Astrocyte of the hippocampus (primary cell): ENCODE measurements at regions not wholly inside any gene's neighbourhood (a gene's known extent, or its start where the extent isn't known, plus 50 kb on each side); places are given as distances from the start of the nearest gene placed in this dataset.
A peak's percentile ranks its signal among the peaks of the same experiment; 100 is the strongest.
"Not testable (repeated sequence)": the region's sequence is repeated elsewhere in the genome, so short reads cannot be mapped to it uniquely, and the experiment has no call there.

Experiments used
- DNase-seq: peaks from one replicate; pipeline ENCODE4 v3.0.0; 2011; ENCODE audit warnings: low read depth, low spot score

DNA sequence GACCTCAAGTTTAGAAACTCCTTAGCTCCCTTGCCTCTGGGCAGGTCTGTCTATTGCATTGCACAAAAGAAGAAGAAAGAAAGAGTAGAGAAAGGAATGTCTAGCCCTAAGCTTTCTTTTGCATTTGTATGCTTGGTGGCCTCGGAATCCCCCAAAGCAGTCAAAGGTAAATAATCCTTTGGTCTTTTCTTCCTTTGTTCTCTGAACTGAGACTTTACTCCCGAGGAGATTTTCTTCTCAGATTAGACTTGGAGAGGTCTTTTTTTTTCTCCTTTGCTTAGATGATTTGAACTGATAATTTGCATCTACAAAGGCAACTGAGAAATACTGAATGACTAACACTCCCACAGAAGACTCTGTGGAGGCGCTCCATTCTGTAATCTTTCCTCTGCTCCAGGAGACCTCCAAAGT is 93.2 kb downstream of the AKR1D1 start:
- DNase-seq: peak; percentile 57

DNA sequence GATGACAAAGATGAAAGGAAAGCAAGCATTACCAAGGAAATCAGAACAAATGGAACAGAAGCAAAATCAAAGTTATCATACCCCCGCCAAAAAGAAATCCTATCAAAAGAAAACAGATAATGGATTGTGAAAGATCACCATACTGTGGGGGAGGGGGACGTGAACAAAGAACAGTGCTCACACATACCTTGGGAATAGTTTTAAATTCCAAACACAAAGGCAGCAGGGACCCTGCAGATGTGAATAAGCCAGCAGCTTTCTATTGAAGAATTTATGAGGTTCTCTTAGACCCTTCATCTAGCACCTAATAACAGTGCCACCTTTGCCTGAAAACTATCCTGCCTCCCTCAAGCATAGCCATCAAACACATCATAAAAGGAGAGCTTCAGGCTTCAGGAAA is 94.0 kb downstream of the AKR1D1 start:
- DNase-seq: no peak

DNA sequence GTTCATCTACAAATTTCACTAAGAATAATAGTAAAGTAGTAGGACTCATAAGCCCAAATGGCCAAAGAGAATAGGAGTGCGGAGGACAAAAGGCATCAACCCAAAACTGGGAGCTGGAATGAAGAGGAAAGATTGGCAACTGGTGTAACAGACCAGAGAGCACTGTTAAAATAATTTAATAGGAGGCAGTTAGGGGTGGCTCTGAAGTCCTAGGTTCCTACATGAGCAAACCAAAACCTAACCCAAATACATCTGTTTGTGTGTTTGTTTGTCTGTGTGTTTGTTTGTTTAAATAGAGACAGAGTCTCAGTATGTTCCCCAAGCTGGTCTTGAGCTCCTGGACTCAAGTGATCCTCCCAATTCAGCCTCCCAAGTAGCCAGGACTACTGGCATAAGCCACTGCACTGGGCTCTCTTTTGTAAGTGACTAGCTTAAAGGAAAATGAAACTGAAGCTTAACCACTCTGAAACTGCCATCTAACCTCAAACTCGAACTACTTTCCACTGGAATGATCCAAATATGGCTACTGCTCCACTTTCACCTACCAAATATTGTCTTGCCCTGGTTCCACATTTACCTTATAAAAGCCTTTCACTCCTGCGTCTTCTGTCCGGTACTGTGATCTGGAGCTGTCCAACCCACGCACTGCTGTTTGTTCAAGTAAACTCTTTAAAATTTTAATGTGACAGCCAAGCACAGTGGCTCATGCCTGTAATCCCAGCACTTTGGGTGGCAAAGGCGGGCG is 94.9 kb downstream of the AKR1D1 start:
- DNase-seq: no peak

DNA sequence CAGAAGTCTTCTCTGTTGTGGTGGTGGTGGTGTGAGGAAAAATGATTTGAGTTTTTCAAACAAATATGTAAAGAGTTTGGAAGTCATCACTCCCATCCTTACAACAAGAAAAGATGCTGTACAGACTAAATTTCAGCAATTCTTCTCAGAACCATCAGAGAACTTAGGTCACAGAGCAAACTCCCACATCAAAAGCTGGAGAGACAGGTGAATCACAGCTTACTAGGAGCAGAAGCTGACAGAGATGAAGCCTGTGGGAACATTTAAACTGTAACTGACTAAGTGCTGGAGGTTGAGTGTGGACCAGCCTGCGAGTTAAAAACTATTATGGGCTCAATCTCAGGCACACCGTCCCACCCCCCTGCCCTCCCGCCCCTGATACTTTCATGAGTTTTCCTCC is 97.3 kb downstream of the AKR1D1 start:
- no peak for DNase-seq

DNA sequence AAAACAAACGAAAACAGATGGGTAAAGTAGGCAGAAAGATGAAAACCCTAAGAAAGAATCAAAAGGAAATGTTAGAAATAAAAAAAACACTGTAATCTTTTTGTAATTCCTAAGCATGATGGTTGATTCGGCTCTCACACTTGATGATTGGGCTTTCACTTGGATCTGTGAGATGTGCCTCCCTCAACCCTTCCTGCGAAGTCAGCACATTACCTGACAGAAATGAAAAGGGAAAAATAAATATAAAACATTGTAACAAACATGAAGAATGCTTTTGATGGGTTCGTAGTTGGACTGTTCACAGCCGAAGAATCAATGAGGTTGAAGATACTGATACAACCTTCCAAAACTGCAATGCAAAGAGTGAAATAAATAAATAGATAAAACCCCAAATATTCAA is 99.8 kb downstream of the AKR1D1 start:
- DNase-seq: no peak

DNA sequence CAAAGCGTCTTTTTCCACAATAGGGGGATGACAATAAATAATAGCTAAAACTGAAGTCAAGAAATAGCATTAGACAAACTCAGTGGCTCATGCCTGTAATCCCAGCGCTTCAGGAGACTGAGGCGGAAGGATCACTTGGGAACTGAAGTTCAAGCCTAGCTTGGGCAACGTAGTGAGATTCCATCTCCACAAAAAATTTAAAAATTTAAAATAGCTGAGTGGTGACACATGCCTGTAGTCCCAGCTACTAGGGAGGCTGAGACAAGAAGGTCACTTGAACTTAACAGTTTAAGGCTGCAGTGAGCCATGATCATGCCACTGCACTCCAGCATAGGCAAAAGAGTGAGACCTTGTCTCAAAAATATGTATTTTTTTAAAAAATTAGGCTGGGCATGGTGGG is 107.9 kb downstream of the AKR1D1 start:
- DNase-seq: no peak

DNA sequence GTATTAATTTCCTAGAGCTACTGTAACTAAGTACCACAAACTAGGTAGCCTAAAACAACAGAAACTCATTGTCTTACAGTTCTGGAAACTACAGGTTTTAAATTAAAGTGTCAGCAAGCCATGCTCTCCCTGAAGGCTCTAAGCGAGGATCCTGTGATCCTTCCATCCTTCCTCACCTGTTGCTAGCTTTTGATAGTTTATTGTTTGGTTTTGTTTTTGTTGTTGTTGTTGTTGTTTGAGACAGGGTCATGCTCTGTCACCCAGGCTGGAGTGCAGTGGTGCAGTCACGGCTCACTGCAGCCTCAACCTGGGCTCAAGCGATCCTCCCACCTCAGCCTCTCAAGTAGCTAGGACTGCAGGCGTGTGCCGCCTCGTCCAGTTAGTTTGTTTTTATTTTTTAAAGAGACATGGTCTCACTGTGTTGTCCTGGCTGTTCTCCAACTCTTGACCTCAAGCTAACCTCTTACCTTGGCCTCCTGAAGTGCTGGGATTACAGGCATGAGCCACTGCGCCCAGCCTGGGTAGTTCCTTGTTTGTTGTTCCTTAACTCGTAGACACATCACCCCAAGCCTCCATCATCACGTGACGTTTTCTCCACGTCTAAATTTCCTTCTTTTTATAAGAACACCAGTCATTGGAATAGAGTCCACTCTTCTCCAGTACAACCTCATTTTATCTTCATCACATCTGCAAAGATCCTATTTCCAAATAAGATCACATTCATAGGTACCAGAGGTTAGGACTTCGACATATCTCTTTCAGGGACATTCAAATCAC is 109.1 kb downstream of the AKR1D1 start:
- no peak for DNase-seq

DNA sequence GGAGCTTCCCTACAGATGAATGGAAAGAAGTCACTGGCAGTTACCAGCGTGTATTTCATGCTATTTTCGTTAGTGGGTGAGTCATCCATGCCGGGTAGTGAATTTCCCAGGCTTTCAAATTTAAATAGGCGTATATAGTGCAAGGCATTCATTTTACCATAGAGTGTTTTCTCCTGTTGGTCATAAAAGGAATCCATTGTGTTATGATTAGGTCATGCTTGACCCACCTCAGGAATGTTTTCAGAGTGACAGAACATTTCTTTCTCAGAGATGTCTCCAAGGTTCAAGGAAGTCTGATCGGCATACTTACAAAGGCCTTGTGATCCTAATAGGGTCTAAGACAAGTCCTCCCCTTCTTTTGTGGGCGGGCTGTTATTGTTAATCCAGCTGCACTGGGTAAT is 110.7 kb downstream of the AKR1D1 start:
- DNase-seq: peak; percentile 93

DNA sequence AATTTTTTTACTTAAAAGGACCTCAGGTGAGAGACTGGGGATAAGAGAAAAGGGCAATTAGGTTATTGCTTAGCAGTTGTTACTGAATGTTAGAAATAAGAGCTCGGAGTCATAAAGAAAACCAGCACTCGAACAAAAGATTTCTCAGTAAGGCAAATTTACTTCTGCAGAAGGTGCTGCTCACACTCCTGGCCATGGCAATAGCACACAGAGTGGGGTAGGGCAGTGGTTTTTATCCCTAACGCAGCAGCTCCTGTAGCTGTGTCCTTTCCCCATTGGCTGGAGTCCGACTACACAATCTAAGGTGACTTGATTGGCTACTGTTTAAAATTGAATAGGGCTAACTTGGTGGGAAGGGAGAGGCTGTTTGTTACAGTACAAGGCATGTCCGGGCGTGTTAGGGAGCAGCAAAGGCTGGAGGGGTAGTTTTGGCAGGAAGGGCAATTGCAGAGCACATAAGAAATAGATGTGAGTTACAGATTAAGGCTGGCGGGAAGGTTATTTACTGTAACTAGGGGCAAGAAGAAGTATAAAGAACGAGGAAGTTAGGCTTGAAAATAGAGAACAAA is 112.1 kb downstream of the AKR1D1 start:
- no peak for DNase-seq

DNA sequence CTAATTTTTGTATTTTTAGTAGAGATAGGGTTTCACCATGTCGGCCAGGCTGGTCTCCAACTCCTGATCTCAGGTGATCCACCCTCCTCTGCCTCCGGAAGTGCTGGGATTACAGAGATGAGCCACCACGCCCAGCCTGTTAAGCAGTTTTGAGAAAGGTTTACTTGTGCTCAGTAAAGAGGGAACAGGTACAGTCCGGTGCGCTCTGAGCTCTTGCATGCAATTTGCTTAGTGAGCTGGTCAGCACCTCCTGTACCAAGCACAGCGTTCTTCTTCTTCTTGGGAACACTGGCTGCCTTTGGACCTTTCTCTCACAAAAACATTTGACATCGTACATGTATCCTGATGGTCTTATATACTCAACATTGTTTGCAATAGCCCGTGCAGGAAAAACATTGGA is 118.3 kb downstream of the AKR1D1 start:
- no peak for DNase-seq

DNA sequence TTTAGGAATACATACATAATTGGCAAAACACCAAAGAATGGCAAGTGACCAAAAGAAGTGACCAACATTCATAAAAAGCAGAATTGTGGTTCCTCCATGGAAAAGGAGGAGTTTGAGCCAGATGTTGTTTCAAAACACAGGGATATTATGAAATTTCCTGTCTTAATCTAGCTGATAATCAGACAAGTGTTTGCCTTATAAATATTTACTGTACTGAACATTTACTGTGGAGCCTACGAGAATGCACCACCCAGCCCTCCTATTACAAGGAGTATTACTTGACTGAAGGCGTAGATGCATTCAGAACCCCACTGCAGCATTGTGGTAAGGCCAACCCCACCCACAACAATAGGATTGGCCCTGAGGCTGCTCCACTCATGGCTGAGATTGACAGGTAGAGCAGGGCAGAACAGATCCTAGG is 118.9 kb downstream of the AKR1D1 start:
- DNase-seq: no peak

DNA sequence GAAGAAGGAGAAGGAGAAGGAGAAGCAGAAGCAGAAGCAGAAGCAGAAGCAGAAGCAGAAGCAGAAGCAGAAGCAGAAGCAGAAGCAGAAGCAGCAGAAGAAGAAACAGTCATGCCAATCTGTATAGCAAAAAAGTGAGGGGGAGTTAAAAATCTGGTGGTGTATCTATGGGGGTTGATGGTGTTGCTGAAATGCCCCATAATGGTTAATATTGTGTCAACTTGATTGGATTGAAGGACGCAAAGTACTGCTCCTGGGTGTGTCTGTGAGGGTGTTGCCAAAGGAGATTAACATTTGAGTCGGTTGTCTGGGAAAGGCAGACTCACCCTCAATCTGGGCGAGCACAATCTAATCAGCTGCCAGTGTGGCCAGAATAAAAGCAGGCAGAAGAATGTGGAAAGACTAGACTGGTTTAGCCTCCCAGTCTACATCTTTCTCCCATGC is 120.3 kb downstream of the AKR1D1 start:
- DNase-seq: not testable (repeated sequence)

DNA sequence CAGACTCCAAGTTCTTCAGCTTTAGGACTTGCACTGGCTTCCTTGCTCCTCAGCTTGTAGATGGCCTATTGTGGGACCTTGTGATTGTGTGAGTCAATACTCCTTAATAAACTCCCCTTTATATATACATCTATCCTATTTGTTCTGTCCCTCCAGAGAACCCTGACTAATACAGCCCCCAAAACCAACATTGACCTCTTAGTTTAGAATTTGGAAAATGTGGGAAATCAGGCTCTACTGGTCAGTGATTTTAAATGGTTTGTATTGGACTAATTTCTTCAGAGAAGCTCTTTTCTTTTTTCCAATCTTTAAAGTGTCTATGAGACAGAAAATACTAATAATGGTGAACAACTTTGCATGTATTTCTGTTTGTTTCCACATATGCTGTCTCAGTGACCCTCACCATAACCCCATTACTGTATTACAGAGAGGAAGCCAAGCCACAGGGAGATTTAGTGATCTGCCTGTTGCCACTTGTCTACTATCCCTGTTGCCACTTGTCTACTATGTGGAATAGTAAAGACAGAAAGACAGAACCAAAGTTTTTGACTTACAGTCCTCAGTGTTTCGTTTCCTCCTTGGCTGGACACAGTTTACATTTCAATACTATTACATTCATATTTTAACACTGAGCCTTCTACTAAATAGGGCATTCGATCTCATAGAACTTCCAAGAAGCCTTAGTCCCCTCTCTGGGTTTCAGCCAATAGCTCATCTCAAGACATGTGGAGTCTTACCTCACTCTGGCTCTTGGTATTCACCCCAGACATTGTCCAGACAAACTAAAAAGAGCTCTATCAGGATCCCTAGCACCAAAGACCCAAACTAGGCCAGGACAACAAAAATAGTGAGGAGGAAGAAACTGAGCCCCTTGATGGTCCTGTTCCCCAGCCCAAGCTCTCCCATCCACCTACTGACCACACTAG is 121.0 kb downstream of the AKR1D1 start:
- no peak for DNase-seq

DNA sequence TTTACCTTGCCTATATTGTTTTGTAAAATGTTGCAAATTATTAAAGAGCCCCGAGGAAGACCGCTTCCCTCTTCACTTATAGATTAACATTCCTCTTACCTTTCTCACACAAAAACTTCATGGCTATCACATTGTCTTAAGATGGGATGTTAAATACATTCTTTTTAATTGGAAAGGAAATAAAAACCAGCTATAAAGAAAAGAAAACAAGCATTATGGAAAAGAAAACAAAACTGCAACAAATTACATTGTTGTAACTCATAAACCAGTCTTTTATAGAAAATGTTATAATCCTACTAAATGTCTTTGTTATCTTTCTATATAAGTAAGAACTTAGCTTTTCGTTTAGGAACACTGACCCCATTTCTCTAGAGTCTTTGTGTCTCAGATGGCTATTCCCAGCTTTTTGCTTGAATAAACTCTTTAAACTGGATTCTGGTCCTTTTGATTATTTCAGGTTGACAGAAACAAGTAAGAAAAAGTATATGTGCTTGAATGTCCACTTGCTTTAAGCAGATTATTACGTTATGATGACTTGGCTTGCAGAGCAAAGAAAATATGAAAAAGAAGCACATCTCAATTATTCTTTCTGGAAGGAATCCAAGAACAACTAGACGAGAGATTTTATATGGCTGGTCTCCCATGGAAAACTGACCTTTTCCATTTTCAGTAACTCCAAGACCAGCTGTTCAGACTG is 128.2 kb downstream of the AKR1D1 start:
- DNase-seq: no peak

DNA sequence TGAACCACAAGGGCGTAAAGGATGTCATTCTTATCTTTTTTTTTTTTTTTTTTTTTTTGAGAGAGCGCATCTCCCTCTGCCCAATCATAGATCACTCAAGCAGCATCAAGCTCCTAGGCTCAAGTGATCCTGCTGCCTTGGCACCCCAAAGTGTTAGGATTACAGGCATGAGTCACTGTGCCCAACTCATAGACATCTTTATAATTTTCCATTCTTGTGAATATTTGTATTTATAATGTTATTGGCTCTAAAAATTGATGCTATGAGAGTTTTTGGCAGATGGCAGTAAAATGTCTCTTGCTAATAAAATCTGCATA is 128.7 kb downstream of the AKR1D1 start:
- DNase-seq: no peak

DNA sequence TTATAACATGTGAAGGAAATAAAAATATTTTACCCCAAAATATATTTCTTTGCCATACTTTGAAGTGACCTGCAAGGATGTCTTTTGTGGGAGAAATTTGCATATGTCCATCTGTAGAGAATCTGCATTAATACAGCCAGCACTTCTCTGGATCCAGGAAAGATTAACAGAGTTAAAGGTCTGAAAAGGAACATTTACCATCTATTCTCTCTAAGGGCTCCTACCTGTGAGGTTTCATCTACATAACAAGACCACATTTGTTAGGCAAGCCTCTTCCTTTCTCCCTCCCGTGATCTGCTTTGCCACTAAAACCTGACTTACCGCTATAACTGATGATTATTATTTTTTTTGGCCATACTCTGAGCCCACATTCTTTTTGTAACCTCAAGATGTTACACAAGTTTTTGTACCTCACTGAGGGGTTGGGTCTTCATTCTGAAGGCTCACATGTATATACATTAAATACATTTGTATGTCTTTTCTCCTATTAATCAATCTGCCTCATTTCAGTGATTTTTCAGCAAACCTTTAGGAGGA is 129.4 kb downstream of the AKR1D1 start:
- DNase-seq: no peak

DNA sequence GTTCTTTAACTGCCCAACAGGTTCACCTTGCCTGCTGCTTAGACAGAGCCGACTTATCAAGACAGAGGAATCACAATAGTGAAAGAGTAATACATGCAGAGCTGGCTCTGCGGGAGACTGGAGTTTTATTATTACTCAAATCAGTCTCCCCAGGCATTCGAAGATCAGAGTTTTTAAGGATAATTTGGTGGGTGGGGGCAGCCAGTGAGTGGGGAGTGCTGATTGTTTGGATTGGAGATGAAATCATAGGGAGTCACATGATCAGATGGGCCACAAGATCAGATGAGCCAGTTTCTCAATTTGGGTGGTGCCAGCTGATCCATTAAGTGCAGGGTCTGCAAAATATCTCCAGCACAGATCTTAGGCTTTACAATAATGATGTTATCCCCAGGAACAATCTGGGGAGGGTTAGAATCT is 131.3 kb downstream of the AKR1D1 start:
- DNase-seq: no peak

DNA sequence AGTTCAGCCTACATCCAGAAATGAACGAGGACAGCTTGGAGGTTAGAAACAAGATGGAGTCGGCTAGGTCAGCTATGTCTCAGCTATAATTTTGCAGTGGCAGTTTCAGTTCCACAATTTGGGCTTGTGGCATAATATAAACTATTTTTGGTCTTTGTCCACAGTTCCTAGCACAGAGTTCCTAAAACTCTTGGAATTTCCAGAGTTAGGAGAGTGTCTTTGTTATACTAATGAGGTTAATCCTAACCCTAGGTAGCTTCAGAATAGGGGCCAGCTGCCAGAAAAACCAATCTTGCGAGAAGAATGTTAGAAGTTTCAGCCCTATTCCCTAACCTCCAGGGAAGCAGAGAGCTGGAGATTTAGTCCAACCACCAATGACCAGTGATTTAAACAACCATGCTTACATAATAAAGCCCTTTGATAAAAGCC is 131.9 kb downstream of the AKR1D1 start:
- no peak for DNase-seq

DNA sequence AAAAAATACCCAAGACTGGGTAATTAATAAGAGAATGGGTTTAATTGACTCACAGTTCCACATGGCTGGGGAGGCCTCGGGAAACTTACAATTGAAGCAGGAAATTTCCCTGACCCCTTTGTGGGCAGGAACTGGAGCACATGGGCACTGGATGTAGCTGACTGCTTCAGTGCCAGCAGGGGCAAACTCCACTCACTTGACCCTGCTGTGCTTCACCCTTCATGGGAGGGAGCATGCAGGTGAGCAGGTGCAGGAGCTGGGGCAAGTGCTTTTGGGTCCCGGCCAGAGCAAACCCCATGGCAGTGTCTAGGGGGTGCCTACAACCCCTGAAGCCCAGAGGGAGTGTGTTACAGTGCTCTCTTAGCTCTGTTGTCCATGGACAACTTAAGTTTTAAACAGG is 132.6 kb downstream of the AKR1D1 start:
- DNase-seq: no peak

DNA sequence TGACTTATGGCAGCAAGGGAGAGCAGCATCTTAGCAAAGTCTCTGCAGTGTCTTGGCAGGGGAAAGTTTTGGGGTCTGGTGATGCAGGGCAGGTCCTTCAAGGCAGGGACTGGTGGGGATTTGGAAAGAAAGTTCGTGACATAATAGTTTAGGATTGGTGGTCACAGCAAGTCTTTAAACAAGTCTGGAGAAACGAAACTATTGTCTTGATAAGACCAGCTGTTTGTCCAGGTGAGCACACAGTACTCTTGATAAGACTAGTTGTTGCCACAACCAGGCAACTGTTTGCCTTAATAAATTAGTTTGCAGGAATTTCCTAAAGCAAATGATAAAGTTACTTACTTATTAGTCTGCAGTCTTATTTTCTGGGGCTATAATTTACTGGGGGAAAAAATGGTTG is 136.1 kb downstream of the AKR1D1 start:
- DNase-seq: no peak

DNA sequence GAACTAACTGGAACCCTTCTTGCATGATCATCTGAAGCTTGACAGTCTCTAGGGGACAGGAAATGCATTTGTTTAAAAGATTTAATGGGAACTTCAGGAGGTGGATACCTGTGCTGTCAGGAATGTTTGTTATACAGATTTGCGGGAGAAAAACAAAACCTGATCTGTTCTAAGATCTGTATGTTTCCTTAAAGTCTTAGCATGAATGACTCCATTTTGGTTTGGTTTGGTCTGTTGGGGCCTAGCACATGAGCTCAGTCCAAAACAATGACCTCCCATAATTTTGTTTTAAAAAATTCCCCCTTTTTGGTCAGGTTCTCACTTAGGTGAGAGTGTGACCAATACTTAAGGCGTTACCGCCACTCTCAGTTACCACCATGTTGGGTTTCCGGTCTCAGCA is 138.7 kb downstream of the AKR1D1 start:
- DNase-seq: no peak
